Neural progenitor cell (in vitro differentiated cells): ENCODE measurements at regions not wholly inside any gene's neighbourhood (a gene's known extent, or its start where the extent isn't known, plus 50 kb on each side); places are given as distances from the start of the nearest gene placed in this dataset.

Source experiments
- DNase-seq: peaks from one replicate; pipeline ENCODE4 v3.0.0-alpha.2; 2016; ENCODE audit warnings: low spot score
- H2AFZ ChIP-seq: fragments of 200-600 bp; sonication (generic); replicated peaks from 2 replicates; pipeline ENCODE4 v1.6.1; 2016; ENCODE audit warnings: antibody characterized with exemption
- H3F3A ChIP-seq: fragments of 200-600 bp; sonication (generic); 2 replicates; pipeline ENCODE4 v1.6.1; 2016; ENCODE audit warnings: antibody characterized with exemption, low read depth
- H3K27ac ChIP-seq: fragments of 200-600 bp; sonication (generic); 2 replicates; pipeline ENCODE4 v1.5.1; 2016; ENCODE audit warnings: mild to moderate bottlenecking
- H3K27me3 ChIP-seq: fragments of 200-600 bp; sonication (generic); 2 replicates; pipeline ENCODE4 v1.6.1; 2016; ENCODE audit warnings: mild to moderate bottlenecking, moderate library complexity
- H3K36me3 ChIP-seq: fragments of 200-600 bp; sonication (generic); 2 replicates; pipeline ENCODE4 v1.5.1; 2016
- H3K4me1 ChIP-seq: fragments of 200-600 bp; sonication (generic); 2 replicates; pipeline ENCODE4 v1.6.1; 2016; ENCODE audit warnings: mixed run types
- H3K4me2 ChIP-seq: fragments of 200-600 bp; sonication (generic); 2 replicates; pipeline ENCODE4 v1.6.1; 2016
- H3K4me3 ChIP-seq: fragments of 200-600 bp; sonication (generic); 2 replicates; pipeline ENCODE4 v1.5.1; 2016
- H3K79me2 ChIP-seq: fragments of 200-600 bp; sonication (generic); 2 replicates; pipeline ENCODE4 v1.6.1; 2016; ENCODE audit warnings: low read depth
- H3K9ac ChIP-seq: fragments of 200-600 bp; sonication (generic); 2 replicates; pipeline ENCODE4 v1.6.1; 2016
- H3K9me3 ChIP-seq: fragments of 200-600 bp; sonication (generic); 2 replicates; pipeline ENCODE4 v1.5.1; 2016; ENCODE audit warnings: low read depth
- H4K20me1 ChIP-seq: fragments of 200-600 bp; sonication (generic); 2 replicates; pipeline ENCODE4 v1.6.1; 2016; ENCODE audit warnings: low read depth
- H3K27ac Mint-ChIP-seq: 3 replicates; pipeline ENCODE4 v1.8.0; 2021; ENCODE audit warnings: mixed read lengths
- H3K27me3 Mint-ChIP-seq: 2 replicates; pipeline ENCODE4 v1.8.0; 2022; ENCODE audit warnings: low read depth, mild to moderate bottlenecking, inconsistent platforms, moderate library complexity, mixed read lengths; ENCODE audit not compliant: insufficient read depth
- H3K36me3 Mint-ChIP-seq: 3 replicates; pipeline ENCODE4 v1.8.0; 2021; ENCODE audit warnings: mixed read lengths
- H3K4me1 Mint-ChIP-seq: 3 replicates; pipeline ENCODE4 v1.8.0; 2021; ENCODE audit warnings: mixed read lengths
- H3K4me3 Mint-ChIP-seq: 3 replicates; pipeline ENCODE4 v1.8.0; 2021; ENCODE audit warnings: mild to moderate bottlenecking, moderate library complexity, mixed read lengths
- H3K9me3 Mint-ChIP-seq: 3 replicates; pipeline ENCODE4 v1.8.0; 2020; ENCODE audit warnings: mixed read lengths
- CTCF ChIP-seq: fragments of 200-600 bp; sonication (generic); IDR thresholded peaks from 2 replicates; pipeline ENCODE4 v1.5.1; 2017; ENCODE audit warnings: antibody characterized with exemption, mild to moderate bottlenecking
- EZH2 ChIP-seq: fragments of 200-600 bp; sonication (generic); IDR thresholded peaks from 2 replicates; pipeline ENCODE4 v1.6.1; 2017; ENCODE audit warnings: antibody characterized with exemption, mild to moderate bottlenecking, moderate library complexity
- EZH2phosphoT487 ChIP-seq: fragments of 200-600 bp; sonication (generic); IDR thresholded peaks from 2 replicates; pipeline ENCODE4 v1.6.1; 2017; ENCODE audit warnings: antibody characterized with exemption

- Histone ChIP-seq H2AFZ (no peak overlapping the region), H3K4me1 (no peaks in the 10 kb centered on the region), H4K20me1 (no peaks in the 10 kb centered on the region), H3K9me3 (no peaks in the 10 kb centered on the region), H3K27ac (no peak overlapping the region), H3K27me3 (no peaks in the 10 kb centered on the region), H3K79me2 (no peaks in the 10 kb centered on the region), H3K4me3 (no peak overlapping the region), H3K4me2 (no peak overlapping the region), H3K9ac (no peak overlapping the region), H3K36me3 (no peaks in the 10 kb centered on the region), H3F3A (no peaks in the 10 kb centered on the region)
- H3K36me3 Mint-ChIP-seq: no peaks in the 10 kb centered on the region
- TF ChIP-seq EZH2phosphoT487 (no peak), CTCF (no peak), EZH2 (no peak)
- H3K4me1 Mint-ChIP-seq: no peaks in the 10 kb centered on the region
- H3K27ac Mint-ChIP-seq: no peak overlapping the region
- H3K27me3 Mint-ChIP-seq: peaks cover 4% of the 10 kb centered on the region
- no peak for DNase-seq
- no peak overlapping the region for H3K4me3 Mint-ChIP-seq
- no peaks in the 10 kb centered on the region for H3K9me3 Mint-ChIP-seq
These were observed 71.5 kb upstream of the VCX2 start for GRCh38 chrX:8242431-8243020.

- no peaks in the 10 kb centered on the region for H3K79me2 ChIP-seq
These were observed 73.2 kb upstream of the VCX2 start for GRCh38 chrX:8244301-8244700.

GRCh38 chrX:8245411-8245810 is 74.3 kb upstream of the VCX2 start:
- Mint-ChIP-seq H3K9me3 (no peaks in the 10 kb centered on the region), H3K36me3 (no peaks in the 10 kb centered on the region), H3K27ac (no peak overlapping the region), H3K4me1 (no peaks in the 10 kb centered on the region), H3K27me3 (peaks cover 4% of the 10 kb centered on the region), H3K4me3 (no peak overlapping the region)
- Histone ChIP-seq H3K9me3 (no peaks in the 10 kb centered on the region), H3K9ac (no peak overlapping the region), H2AFZ (no peak overlapping the region), H3K79me2 (no peaks in the 10 kb centered on the region), H3K27ac (no peak overlapping the region), H3K4me2 (no peak overlapping the region), H3K36me3 (no peaks in the 10 kb centered on the region), H3K4me3 (no peak overlapping the region), H4K20me1 (no peaks in the 10 kb centered on the region), H3K27me3 (no peaks in the 10 kb centered on the region), H3F3A (no peaks in the 10 kb centered on the region), H3K4me1 (no peaks in the 10 kb centered on the region)
- DNase-seq: peak; percentile 15
- TF ChIP-seq EZH2phosphoT487: no peak
- no peak for TF ChIP-seq EZH2
- no peak for TF ChIP-seq CTCF

More at GRCh38 chrX:8244301-8244700, 73.2 kb upstream of the VCX2 start:
- no peak for TF ChIP-seq EZH2phosphoT487
- TF ChIP-seq CTCF: no peak
- TF ChIP-seq EZH2: no peak
- Histone ChIP-seq H2AFZ (no peak overlapping the region), H3K4me2 (no peak overlapping the region), H3K36me3 (no peaks in the 10 kb centered on the region), H3K4me3 (no peak overlapping the region), H3K27me3 (no peaks in the 10 kb centered on the region), H3F3A (no peaks in the 10 kb centered on the region), H3K9me3 (no peaks in the 10 kb centered on the region), H3K4me1 (no peaks in the 10 kb centered on the region), H3K27ac (no peak overlapping the region), H3K9ac (no peak overlapping the region), H4K20me1 (no peaks in the 10 kb centered on the region)
- DNase-seq: no peak
- Mint-ChIP-seq H3K4me3 (no peak overlapping the region), H3K36me3 (no peaks in the 10 kb centered on the region), H3K4me1 (no peaks in the 10 kb centered on the region), H3K27ac (no peak overlapping the region), H3K9me3 (no peaks in the 10 kb centered on the region), H3K27me3 (peaks cover 4% of the 10 kb centered on the region)
